Body of pancreas (tissue), 4 donors: ENCODE measurements at regions not wholly inside any gene's neighbourhood (a gene's known extent, or its start where the extent isn't known, plus 50 kb on each side); places are given as distances from the start of the nearest gene placed in this dataset.

Experiments used
- POLR2A ChIP-seq, 3 donors: fragments of 450-650 bp; IDR thresholded peaks; one replicate each; pipeline ENCODE4 v1.6.1; 2016; ENCODE audit warnings: antibody characterized with exemption in 3 of 3, mild to moderate bottlenecking in 2 of 3
- TF ChIP-seq, protein P1 (sequence below), 7 experiments: fragments of 450-650 bp in 4 of 7; fragments of 200-600 bp in 3 of 7; sonication (generic) in 3 of 7; IDR thresholded peaks; one replicate each; pipeline ENCODE4 v1.5.1; 2016 to 2019; ENCODE audit warnings: antibody characterized with exemption in 7 of 7

DNA sequence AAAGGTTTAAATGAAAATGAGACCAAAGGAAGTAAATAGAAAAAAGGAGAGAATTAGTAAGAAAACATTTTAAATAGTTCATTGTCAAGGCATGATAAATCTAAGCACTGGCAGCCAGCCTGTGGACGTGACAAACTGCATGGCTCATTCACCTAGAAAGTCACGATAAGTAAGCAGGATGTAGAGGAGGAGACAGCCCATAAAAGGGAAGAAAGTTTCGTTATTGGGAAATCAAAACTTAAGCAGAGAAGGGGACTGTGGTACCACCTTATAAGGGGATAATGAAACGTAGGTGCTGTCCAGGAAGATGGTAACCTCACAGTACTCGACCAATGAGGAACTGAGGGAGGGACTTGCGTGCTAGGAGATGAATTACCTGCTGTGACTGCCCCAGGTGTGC, 494.5 kb upstream of the GRAMD2B start:
- TF ChIP-seq POLR2A (IDR thresholded peaks at IDR 0.05) = no peak
- TF ChIP-seq, protein P1, sequence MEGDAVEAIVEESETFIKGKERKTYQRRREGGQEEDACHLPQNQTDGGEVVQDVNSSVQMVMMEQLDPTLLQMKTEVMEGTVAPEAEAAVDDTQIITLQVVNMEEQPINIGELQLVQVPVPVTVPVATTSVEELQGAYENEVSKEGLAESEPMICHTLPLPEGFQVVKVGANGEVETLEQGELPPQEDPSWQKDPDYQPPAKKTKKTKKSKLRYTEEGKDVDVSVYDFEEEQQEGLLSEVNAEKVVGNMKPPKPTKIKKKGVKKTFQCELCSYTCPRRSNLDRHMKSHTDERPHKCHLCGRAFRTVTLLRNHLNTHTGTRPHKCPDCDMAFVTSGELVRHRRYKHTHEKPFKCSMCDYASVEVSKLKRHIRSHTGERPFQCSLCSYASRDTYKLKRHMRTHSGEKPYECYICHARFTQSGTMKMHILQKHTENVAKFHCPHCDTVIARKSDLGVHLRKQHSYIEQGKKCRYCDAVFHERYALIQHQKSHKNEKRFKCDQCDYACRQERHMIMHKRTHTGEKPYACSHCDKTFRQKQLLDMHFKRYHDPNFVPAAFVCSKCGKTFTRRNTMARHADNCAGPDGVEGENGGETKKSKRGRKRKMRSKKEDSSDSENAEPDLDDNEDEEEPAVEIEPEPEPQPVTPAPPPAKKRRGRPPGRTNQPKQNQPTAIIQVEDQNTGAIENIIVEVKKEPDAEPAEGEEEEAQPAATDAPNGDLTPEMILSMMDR (IDR thresholded peaks at IDR 0.05) = no peak
